HG03103 (cell line): ENCODE measurements at regions not wholly inside any gene's neighbourhood (a gene's known extent, or its start where the extent isn't known, plus 50 kb on each side); places are given as distances from the start of the nearest gene placed in this dataset.
"Not testable (repeated sequence)": the region's sequence is repeated elsewhere in the genome, so short reads cannot be mapped to it uniquely, and the experiment has no call there.

Experiments
- ATAC-seq: cut with Tn5 transposase; IDR thresholded peaks from one replicate; pipeline ENCODE4 v1.9.1; 2021; ENCODE audit warnings: low read depth; ENCODE audit not compliant: unreplicated experiment

DNA sequence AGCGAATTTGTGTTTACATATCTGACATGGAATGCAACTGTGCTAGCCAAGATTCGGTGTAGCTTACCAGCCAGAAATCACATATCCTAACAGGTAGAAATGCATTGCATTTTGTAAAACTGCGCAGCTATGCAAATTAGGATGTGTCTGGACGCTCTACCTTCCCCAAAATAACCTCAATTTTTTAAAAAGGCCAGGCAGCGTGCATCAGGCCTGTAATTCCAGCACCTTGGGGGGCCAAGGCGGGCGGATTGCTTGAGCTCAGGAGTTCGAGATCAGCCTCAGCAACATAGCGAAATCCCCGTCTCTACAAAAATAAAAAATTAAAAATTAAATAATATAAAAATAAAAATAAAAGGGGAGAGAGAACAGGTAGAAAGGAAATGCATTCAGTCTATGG is 305.0 kb downstream of the TYW1 start:
- no peak for ATAC-seq

DNA sequence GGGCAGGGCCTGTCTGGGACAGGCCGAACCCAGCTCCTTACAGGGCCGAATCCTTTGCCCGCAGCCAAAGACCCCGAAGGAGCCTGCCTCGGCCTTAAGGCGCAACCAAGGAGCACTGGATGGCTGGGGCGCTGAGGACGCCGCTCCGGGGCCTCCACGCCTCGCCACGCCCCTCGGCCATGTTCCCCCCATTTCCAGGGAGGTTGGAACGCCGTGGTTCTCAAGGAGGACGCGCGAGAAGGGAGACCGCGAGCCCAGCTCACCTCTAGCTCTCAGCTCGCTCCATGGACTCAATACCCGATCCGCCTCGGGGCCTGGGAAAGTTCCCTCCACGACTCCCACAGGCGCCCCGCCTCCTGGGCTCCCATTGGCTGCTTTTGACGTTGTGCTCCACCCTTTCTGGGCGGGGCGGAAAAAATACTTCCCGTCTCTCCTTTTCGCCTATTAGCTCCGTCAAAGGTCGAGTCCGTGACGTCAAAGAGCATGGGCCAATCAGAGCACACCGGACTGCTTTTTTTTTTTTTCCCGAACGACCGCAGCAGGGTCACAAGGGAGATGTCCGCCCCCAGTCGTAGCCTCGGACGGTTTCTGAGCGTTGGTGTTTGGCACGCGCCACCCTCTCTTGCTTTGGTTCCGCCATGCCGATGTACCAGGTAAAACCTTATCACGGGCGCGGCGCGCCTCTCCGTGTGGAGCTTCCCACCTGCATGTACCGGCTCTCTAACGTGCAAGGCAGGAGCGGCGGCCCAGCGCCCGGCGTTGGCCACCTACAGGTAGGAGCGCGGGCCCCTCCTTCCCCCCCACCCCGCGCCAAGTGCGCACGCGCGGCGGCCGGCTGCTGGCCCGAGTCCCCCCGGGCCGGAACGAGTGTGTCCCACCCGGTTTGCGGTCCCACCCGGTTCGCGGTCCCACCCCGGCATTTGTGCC is 305.7 kb downstream of the TYW1 start:
- peak; percentile 73 for ATAC-seq

- not testable (repeated sequence) for ATAC-seq
Observed at GRCh38 chr7:67304846-67305245, 308.2 kb downstream of the TYW1 start.

DNA sequence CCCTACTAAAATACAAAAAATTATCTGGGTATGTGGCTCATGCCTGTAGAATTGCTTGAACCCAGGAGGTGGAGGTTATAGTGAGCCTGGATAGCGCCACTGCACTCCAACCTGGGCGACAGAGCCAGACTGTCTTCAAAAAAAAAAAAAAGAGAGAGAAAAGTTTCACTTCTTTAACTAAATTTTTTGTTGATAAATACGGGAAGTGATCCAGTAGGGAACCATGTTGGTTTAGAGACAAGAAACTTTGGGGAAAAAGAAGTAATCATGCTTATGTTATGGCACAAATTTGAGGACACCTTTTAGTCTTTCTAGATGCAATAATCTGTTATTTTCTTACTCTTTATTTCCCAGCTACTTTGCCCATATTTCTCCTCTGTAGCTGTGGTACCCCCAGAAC is 309.7 kb downstream of the TYW1 start:
- ATAC-seq: no peak

DNA sequence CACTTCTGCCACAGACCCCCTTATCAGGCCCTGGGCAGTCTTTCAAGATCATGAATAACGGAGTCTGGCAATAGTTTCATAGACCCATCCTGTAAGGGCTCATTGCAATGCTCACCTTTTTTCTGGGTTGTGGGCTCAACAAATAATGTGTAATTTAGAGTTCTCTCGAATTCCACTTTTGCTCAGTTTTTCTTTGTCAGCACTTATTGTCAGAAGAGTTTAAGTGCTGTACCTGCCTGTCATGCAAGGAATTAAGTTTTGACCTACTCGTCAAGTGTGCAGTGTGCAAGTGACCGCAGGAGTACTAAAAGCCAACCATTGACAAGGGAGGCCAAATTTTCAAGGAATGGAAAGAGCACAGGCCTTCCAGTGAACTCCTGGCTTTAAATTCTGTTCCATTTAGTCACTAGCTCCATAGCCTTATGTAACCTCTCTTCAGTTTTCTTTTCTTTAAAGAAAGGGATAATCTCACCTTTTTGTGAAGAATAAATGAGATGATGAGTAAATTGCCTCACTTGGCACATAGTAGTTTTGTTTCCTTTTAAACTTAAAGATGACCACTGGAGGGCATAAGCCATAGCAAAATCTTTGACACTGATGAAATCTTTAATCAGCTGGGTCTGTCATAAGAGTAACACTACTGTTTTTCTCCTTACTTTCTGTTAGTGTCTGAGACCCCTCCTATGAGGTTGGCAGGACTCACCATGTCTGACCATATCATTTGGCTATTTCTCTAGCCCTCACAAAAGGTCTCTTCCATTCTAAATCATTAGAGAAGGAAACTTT is 313.3 kb downstream of the TYW1 start:
- no peak for ATAC-seq

DNA sequence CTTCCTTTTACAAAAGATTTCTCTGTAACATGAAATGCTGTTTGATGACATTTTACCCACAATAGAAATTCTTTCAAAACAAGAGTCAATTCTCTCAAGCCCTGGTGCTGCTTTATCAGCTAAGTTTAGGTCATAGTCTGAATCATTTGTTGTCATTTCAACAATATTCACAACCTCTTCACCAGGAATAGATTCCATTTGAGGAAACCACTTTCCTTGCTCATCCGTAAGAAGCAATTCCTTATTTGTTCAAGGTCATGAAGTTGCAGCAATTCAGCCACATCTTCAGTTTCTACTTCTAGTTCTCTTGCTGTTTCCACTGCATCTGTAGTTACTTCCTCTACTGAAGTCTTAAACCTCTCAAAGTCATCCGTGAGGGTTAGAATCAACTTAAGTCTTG is 315.3 kb downstream of the TYW1 start:
- no peak for ATAC-seq

DNA sequence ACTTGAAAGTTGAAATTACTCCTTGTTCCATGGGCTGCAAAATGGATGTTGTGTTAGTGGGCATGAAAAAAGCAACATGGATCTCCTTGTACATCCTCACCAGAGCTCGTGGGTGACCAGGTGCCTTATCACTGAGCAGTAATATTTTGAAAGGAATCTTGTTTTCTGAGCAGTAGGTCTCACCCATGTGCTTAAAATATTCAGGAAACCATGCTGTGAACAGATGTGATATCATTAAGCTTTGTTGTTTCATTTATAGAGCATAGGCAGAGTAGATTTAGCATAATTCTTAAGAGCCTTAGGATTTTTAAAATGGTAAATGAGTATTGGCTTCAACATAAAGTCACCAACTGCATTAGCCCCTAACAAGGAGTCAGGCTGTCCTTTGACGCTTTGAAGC is 316.6 kb downstream of the TYW1 start:
- no peak for ATAC-seq

DNA sequence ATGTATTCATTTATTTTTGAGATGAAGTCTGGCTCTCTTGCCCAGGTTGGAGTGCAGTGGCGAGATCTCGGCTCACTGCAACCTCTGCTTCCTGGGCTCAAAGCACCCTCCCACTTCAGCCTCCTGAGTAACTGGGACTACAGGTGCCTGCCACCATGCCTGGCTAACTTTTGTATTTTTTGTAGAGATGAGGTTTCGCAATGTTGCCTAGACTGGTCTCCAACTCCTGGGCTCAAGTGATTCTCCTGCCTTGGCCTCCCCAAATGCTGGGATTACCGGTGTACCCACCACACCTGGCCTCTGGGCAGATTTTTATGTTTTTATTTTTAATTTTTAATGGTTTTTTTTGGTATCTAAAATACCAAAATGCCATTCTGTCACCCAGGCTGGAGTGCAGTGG is 320.3 kb downstream of the TYW1 start:
- ATAC-seq: not testable (repeated sequence)

DNA sequence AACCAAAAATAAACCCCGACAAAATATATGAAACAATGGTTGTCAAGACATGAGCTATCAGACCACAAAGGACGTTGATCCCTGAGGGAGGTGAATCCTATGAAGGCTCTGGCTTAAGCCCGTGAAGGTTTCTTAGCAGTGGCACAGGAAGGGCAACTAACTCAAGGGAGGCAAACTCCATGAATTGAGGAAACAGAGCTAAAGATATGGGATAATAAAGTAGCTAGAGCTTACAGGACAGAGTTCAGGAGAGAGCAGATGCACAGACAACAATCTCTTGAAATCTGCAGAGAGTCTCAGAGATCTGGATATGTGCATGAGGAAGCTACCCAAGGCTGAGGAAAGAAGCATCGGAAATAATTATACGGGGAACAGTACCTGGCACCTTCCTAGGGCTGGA is 331.6 kb downstream of the TYW1 start:
- ATAC-seq: not testable (repeated sequence)

GRCh38 chr7:67335165-67335564 is 338.5 kb downstream of the TYW1 start:
- ATAC-seq: not testable (repeated sequence)

DNA sequence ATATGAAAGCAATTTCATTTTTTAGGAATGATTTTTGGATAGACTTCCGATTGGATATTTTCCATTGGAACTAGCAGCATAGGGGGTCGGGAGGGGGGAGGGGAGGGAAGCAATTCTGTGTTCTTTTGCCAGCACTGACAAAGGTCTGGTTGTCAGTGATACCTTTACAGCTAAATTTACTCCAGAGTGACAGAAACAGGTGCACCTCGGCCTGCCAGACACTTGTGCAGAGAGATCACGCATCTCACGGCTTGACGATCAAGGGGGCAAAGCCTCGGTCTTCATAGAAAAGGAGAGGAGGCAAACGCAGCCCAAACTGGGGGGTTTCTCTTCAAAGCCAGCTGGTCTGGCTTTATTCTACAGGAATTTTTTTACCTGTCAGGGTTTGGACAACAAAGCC is 339.0 kb downstream of the TYW1 start:
- ATAC-seq: not testable (repeated sequence)

GRCh38 chr7:67338545-67338944 is 341.9 kb downstream of the TYW1 start:
- ATAC-seq: not testable (repeated sequence)

GRCh38 chr7:67341153-67341768 is 344.6 kb downstream of the TYW1 start:
- ATAC-seq: no peak

GRCh38 chr7:67343114-67343513 is 346.5 kb downstream of the TYW1 start:
- ATAC-seq: no peak

DNA sequence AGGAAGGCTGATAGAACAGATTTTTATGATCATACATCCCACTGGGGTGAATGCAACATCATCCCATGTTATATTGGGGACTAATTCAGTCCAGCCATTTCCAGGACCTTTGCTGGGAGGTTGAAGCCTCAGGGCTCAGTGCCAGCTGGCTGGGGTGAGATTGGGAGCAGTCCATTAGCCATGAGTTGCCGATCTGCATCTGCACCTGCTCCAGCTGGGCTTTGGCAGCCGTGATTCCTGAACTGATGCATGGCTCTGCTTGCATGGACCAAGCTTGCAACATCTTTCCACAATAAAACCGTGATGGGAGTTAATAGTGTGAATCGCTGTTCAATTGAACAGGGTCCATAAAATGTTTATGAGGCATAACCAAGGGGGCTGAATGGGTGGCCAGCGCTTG is 346.9 kb downstream of the TYW1 start:
- no peak for ATAC-seq

- ATAC-seq: no peak
Observed at GRCh38 chr7:67344481-67345193, 348.0 kb downstream of the TYW1 start.

DNA sequence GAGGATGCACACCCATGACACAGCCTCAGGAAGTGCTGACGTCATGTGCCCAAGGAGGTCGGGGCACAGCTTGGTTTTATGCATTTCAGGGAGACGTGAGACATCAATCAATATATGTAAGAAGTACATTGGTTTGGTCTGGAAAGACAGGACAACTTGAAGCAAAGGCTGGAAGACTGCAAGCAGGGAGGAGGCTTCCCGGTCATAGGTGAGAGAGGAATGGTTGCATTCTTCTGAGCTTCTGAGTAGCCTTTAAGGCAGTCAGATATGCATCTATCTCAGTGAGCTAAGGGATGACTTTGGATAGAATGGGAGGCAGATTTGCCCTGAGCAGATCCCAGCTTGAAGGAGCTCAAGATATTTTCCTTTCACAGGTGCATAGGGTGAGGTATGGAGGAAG is 349.5 kb downstream of the TYW1 start:
- ATAC-seq: no peak

DNA sequence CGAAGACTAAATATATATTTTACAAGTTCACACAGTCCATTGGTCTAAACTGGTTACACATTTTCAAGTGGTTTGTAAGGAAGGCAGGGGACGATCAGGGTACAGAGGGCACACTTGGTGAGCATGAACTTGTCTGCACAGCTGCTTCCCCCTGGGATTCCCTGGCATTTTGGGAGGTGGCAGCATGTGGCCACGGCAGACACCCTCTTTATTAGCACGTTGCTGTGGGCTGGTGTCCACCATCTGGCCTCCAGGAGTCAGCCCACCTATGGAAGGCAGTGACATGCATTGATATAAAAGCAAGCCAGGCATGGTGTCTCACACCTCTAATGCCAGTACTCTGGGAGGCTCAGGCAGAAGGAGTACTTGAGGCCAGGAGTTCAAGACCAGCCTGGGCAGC is 350.2 kb downstream of the TYW1 start:
- ATAC-seq: no peak

DNA sequence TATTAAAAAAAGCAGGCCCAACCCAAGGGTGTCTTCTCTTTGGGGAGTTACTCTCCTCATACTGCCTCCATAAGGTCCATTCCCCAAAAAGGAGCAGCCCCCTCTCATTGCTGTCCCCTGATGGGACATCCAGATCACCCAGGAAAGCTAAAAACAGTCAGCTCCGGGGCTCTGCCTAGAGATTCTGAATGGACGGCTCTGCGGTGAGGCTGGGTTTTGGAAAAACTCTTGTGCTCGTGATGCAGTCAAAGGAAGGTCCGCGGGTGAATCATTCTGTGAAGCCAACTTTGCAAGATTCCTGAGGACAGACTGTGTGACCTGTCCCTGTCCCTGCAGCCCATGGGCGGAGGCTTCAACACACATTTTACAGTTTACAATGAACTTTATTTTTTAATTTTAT is 351.5 kb downstream of the TYW1 start:
- no peak for ATAC-seq

GRCh38 chr7:67357653-67358052 is 361.0 kb downstream of the TYW1 start:
- ATAC-seq: not testable (repeated sequence)

DNA sequence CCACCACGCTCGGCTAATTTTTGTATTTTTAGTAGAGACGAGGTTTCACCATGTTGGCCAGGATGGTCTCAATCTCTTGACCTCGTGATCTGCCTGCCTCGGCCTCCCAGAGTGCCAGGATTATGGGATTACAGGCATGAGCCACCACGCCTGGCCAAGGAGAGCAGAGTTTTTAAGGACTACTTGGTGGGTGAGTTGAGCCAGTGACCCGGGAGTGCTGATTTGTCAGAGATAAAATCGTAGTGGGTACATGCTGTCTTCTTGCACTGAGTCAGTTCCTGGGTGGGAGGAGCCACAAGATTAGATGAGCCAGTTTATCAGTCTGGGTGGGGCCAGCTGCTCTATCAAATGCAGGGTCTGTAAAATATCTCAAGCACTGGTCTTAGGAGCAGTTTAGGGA is 361.7 kb downstream of the TYW1 start:
- not testable (repeated sequence) for ATAC-seq
